GM19043 (cell line): ENCODE measurements at regions not wholly inside any gene's neighbourhood (a gene's known extent, or its start where the extent isn't known, plus 50 kb on each side); places are given as distances from the start of the nearest gene placed in this dataset.
"Not testable (repeated sequence)": the region's sequence is repeated elsewhere in the genome, so short reads cannot be mapped to it uniquely, and the experiment has no call there.

ENCODE experiments used
- ATAC-seq: cut with Tn5 transposase; IDR thresholded peaks from one replicate; pipeline ENCODE4 v1.9.1; 2021; ENCODE audit warnings: low read depth; ENCODE audit not compliant: unreplicated experiment

DNA sequence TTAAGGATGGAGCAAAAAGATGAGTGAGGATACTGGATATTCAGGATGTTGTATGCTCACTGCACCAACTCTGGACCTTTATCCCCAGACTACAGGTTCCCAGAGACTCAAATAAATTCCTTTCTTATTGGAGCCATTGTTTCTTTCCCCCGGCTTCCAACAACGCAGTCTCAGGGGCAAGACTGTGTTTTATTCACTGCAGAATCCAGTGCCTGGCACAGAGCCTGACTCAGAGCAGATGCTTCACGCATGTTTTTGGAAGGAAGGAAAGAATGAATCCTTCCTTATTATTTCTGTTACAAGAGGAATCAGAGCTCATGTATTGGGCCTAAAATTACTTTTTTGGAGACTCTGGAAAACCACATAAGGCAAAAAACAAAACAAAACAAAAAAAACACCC lies 96.0 kb upstream of the VGLL4 start:
- no peak for ATAC-seq

DNA sequence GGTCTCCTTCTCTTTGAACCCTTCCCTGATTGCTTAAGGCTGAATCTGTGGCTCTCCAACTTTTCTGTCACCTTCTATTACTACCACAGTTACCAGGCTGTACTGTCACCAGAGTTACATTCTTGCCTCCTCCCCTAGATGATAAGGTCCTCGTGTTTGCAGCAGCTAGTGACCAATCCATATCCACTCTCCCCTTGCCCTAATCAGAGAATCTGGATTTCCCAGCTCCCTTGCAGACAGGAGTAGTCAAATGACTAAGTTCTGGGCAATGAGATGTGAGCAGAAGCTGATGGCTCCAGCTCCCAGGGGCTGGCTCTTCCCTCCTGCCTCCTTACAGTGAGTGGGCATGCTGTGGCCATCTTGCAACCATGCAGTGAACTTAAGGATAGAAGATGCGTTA lies 95.4 kb upstream of the VGLL4 start:
- no peak for ATAC-seq

DNA sequence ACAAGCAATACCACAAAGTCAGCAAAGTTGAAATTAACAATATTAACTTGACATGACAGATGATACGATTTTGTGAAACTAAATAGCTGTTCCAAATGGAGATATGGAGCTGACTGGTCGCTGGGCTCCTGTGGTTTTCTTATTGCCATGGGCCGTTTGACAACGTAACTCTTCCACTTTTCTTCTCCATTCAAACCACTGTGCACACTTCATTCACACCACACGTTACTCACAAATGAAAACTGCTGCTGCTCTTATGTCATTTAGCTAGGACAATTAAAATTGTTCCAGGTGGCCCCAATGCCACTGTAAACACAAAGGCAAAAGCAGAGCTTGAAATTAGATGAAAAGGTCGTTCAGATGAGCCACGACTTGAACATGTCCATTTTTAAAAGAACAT lies 94.0 kb upstream of the VGLL4 start:
- ATAC-seq = no peak

DNA sequence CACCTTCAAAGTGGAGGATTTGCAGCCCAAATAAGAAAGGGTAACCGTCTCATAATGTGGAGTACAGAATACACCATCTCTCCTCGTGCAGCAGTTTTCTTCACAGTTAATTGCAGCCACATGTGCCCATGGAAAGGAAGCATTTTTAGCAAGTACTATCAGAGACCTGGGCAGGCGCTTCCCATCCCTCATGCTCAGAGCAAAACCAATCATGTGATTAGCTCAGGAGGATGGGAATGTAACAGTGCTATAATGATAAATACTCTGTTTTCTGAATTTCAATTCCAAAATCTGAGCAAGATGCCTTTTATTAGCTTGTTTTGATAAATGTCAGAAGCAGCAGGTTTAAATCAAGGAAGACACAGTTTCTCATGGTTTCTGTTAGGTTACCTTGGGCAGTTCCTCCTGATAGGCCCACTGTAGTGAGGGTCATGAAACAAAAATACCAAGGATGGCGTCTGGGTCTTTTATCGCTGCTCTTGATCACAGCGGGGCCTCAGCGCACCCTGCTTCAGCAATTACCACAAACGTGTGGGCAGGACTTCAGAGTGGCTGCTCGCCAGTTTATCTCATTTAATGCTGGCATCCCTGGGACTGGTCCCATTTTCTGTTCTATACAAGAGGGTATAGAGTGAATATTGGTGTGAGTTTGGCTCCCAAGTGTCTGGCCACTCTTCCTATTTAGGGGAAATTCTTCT lies 92.6 kb upstream of the VGLL4 start:
- no peak for ATAC-seq

DNA sequence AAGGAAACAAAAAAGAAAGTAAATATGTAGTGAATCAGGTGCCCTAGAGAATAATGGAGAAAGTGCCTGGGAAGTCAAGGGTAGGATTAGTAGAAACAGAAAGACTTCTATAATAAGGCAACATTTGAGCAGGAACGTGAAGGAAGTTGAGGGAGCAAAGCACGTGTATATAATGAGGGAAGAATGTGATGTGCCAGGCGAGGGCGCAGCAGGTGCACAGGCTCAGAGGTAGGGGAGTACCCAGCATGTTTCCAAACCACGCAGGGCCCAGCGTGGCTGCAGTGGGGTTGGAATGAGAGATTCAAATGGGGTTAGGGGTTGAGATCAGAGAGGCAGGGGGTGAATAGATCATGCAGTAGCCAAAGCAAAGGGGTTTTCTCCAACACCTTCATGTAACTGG lies 91.9 kb upstream of the VGLL4 start:
- no peak for ATAC-seq

DNA sequence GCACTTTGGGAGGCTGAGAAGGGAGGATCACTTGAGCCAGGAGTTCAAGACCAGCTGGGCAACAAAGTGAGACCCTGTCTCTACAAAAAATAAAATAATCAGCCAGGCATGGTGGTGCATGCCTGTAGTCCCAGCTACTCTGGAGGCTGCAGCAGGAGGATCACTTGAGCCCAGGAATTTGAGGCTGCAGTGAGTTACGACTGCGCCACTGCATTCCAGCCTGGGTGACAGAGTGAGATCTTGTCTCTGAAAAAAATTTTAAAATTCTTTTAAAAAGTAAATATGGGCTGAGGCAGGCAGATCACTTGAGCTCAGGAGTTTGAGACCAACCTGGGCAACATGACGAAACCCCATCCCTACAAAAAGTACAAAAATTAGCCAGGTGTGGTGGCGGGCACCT lies 91.4 kb upstream of the VGLL4 start:
- ATAC-seq = not testable (repeated sequence)

DNA sequence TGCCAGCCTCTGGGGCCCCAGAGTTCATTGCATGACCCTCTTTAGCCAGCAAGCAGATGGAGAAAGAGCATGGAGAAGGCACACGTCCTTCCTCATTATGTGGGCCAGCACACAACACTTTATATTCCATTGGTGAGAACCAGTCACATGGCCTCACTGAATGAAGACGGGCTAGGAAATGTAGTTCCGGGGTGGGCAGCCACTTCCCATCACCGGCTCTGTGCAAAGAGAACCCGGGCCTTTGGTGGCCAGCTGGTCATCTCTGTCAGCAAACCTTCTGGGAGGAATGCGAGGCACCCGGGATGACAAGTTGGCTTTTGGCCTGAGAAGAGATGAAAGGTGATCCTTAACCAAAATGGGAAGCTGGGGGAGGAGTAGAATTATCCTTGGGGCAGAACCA lies 90.2 kb upstream of the VGLL4 start:
- no peak for ATAC-seq

DNA sequence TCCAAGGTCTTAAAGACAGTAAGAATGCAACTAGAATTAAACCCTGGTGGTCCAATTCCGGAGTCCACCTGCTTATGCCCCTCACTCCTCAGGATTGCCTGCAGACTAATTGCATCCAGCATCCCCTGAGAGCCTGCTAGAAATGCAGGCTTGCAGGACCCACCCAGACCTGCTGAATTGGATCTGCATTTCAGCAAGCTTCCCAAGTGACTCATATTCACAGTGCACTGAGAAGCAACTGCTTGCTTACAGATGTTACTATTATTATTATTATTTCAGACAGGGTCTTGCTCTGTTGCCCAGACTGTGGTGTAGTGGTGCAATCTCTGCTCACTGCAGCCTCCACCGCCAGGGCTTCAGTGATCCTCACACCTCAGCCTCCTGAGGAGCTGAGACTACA lies 83.5 kb upstream of the VGLL4 start:
- no peak for ATAC-seq

DNA sequence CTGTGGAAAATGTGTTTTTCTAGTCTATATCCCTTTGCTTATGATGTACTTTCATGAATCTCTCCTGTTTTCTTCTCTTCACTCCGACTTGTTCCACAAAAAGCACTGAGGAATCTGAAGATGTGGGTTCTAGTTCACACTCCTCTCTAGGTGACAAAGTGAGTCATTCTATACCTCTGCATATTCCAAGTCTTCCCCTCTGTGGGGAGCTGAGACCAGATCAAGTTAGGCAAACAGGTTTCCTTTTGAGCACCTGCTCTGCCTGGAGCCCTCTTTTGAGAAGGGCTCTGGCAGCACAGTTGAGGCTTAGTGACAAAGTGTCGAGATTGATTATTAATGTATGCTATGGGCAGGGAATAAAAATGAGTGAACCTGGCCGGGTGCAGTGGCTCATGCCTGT lies 82.4 kb upstream of the VGLL4 start:
- ATAC-seq = no peak

DNA sequence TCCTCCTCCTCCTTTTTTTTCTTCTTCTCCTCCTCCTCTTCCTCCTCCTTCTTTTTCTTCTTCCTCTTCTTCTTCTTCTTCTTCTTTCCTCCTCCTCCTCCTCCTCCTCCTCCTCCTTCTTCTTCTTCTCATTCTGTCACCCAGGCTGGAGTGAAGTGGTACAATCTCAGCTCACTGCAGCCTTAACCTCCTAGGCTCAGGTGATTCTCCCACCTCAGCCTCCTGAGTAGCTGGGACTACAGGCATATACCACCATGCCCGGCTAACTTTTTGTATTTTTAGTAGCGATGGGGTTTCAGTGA lies 81.6 kb upstream of the VGLL4 start:
- not testable (repeated sequence) for ATAC-seq

DNA sequence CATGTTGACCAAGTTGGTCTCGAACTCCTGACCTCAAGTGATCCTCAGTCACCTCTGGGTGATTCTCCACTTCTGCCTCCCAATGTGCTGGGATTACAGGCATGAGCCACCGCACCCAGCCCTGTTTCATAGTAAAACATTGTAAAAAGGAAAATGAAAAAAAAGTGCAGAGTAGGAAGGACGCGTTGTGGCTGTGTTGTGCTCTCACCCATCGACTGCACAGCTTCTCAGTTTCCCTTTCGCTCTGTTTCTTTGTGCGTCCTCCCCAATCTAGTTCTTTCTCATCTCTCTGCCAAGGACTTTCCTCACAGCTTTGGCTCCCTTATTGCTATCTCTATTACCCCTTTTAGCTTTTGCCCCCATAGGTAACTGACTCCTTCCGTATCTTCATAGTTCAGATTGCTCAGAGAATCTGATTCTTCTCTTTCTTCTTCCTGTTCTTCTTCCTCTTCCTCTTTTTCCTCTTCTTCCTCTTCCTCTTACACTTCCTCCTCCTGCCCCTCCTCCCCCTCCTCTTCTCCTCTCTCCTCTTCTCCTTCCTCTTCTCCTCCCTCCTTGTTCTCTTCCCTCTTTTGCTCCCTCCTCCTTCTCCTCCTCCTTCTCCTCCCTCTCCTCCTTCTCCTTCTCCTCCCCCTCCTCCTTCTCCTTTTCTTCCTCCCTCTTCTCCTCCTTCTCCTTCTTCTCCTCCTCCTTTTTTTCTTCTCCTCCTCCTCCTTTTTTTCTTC lies 81.1 kb upstream of the VGLL4 start:
- peak; percentile 49 for ATAC-seq

DNA sequence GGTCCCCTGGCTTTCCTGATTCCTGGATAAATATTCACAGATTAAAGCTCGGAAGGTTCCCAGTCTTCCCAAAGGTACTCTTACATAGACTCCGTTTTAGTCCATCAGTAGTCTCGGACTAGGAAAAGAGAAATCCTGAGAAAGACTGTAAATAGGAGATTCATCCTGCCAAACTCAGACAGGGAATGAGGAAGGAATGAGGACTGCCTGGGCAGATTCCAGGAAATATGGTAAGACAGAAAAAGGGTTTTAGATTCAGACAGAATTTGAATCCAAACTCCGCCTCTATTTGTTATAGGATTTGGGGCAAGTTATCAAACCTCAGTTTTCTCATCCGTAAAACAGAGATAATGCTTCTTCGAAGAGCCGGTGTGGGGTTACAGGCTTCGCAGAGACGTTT lies 77.8 kb upstream of the VGLL4 start:
- ATAC-seq = no peak

DNA sequence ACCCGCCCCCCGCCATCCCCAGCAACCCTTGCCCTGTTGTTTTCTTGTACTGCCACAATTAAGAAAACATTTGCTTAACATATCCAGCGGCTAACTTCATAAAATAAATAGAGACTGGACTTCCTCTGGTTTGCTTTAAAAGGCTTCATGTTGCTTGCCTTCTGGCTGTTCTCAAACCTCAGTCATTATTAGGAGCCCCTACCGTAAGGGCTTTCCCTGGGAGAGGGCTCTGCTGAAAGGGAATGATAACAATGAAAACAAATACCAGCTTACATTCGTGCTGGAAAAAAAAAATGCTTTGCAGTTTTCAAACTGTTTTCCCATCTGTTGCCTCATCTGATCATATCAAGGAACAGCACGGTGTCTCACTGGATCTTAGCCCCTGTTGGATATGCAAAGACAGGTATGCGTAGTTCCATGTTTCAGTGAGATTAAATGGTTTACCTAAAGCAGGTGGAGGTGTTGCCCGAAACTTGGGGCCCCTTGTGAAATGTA lies 77.2 kb upstream of the VGLL4 start:
- no peak for ATAC-seq

DNA sequence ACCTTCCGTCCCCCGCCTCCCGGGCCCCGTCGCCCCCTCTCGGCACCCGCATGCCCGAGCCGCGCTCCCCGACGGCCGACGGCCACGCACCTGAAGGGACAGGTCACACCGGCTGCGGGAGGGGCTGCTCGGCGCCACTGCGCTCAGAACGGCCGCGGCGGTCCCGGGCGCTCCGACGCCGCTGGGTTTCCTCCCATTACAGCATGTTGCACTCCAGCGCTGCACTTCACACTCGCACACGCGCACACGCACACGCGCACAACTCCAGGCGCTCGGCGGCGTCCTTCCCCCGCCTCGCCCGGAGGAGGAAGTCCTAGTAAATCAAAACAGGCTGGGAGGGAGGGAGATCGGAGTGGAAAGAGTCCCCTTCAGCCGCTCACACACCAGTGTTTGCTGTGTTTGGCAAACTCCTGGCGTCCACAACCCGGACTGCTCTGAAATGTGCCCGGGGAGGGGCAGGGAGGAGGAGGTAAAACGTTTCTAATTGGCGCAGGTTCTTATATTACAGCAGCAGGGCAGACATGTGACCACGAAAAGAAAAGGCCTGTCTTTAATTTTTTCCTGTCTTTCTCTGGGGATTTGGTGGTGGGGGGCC lies 76.7 kb upstream of the VGLL4 start:
- ATAC-seq = no peak

DNA sequence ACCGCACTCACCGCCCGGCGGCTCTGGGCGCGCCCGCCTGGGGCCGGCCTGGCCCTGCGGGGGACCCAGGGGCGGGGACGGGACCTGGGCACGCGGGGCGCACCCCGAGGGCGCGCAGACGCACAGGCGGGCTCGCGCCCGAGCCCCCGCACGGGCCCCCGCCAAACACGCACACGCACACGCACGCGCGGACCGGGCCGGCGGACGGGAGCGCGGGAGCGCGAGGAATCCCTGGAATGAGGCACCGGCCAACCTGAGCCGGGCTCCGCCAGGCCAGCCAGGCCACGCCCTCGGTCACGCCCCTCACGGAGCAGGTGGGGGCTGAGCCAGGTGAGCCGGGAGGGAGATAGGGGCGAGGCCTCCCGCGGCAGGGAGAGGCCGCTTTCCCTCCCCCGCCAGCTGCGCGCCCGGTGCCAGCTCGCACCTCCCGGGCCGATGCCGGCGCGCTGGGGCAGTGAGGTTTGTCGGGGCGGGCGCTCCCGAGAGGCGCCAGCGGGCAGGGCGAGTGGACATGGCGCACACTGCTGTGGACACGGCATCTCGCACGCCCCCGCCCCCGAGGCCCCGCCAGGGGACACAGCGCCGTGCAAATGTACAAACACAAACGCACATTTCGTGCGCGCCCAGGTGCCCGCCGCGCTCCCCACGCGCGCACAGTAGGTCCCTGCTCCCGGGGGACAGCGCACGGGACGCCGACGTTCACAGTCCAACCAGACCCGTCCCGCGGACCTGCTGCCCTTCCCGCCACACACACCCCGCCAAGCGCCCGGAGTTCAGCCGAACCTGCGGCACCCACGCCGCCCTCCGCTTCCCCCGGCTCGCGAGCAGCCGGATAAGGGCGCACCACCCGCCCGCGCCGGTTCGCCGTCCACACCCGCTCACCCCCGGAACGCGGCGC lies 75.9 kb upstream of the VGLL4 start:
- peak; percentile 59 for ATAC-seq

DNA sequence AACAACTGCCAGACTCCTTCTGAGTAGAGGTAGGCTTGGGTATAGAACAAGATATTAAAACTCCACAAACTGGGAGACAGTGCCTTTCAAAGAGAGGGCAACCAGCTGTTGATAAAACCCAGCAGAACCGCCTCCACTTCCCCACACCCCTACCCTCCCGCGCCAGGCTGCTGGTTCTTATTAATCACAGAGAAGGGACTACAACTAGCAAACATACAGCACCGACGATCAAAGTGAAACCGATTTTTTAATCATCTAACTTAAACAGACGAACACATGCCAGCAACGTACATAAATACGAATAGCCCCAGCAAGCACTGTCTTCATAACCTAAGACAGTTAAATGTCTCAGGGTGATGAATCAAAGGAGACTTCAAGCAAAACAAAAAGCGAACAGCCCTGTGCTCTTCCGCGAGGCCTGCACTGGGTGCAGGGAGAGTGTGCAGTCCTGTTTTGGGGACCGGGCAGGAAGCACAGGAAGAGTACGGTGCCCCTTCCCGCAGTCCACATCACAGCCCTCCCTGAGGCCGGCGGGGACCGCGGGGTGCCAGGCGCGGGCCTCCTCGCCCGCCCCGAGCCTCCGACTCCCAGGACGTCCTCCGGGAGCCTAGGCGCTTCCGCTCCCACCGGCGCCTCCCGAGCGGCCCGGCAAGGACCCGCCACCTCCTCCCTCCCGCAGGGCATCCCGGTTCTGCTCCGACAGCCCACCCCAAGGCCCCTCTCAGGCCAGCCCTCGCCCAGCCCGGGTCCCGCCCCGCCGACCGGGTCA lies 75.1 kb upstream of the VGLL4 start:
- peak; percentile 17 for ATAC-seq

DNA sequence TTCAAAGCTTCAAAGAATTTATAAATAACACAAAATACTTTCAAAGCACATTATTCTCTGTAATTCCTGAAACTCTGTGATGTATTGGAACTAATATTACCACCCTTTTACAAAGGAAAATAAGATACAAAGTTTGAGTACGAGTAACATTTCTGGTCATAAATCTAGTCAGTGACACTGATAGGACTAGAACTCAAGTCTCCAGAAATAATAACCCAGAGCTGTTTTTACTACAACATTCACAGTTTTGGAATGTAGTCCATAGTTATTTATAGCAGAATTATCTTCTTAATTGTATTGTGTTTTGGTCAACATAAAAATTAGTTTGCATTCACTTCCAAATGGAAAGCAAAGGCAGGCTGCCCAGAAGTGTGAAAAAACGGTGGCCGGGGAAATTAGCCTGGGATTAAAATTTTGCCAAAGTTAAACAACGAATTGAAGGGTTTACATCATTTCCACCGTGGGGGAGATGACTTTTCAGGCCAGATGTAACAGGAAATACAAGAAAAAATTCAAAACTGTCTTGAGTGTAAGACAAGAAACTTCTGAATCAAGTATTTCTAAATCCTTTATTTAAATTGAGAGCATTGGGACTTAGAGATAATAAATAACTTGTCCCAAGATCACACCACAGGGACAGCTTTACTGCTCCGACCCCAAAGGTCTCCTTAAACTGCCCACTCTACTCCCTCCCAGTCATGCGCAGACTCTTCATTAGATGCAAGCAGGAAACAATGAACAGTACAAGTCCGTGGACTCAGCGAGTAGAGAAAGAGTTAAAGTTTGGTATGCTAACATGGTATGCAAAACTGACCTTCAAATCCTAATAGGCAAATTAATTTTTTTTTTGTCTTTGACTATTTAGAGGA lies 74.3 kb upstream of the VGLL4 start:
- ATAC-seq = peak; percentile 11

DNA sequence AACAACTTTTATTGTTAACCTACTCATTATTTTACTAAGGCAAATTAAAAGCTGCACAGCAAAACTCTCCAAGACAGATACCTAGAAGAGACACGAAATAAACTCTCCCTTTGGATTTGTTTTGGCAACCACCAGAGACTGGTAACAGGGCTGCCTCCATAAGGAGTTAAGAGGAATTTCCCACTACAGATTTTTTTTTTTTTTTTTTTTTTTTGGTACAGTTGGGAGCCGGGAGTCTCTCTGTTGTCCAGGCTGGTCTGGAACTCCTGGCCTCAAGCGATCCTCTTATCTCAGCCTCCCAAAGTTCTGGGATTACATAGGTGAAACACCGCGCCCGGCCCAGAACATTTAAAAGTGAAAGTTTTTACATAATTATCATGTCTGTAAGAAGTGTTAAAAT lies 73.6 kb upstream of the VGLL4 start:
- no peak for ATAC-seq

DNA sequence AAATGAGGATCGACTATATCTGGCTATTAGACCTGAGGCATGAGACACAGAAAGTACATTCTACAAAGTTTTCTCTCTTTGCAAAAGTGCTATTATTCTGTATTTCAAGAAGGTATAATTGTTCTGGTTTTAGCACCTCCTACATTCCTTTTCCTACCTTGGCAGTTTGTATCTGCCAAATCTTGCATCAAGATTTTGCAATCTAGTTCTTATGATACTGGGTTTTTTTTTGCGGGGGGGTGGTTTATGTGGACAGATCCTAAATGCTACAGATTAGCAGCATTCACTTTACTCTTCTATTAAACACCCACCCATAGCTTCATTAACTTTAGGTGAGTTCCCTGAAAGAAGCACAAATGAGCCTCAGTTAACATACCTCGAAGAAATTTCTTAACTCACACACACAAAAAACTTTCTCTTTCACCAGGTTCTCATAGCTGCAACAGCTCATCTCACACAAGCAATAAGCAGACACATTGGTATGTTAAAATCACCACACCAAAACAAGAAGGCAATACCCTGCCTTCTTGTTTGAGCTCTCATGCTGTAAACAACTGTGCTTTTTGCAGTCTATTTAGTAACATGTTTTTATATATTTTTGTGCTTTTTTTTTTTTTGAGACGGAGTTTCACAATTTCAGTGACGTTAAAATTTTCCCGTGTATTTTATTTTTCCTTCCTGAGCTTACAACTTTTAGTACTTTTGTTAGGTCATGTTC lies 73.0 kb upstream of the VGLL4 start:
- no peak for ATAC-seq
